GM10266 (cell line): ENCODE measurements at regions not wholly inside any gene's neighbourhood (a gene's known extent, or its start where the extent isn't known, plus 50 kb on each side); places are given as distances from the start of the nearest gene placed in this dataset.
"Not testable (repeated sequence)": the region's sequence is repeated elsewhere in the genome, so short reads cannot be mapped to it uniquely, and the experiment has no call there.

Experiments
- DNase-seq: peaks from one replicate; pipeline ENCODE4 v3.0.0; 2012; ENCODE audit errors: extremely low spot score
- TF ChIP-seq, protein P1 (sequence below): IDR thresholded peaks from 2 replicates; pipeline ENCODE4 v1.5.1; 2012; ENCODE audit warnings: mild to moderate bottlenecking, low read depth; ENCODE audit not compliant: control insufficient read depth, insufficient read depth; ENCODE audit errors: missing control alignments

DNA sequence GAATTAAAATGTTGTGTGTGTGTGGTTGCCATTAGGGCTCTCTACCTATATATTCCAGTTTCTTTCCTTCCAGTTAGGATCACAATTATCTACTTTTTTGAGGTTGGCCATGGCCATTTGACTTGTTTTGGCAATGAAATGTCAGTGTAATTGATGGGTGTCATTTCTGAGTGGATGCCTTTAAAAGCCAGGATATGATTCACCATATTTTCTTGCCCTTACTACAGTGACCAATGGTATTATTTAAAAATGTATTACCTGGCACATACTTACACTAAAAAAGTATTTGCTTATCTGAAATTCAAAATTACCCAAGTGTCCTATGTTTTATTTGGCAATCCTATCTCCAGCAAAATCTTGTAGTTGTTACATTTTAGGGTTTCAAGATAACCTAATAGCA is 258.7 kb upstream of the ACTBL2 start:
- no peak for DNase-seq
- TF ChIP-seq, protein P1, sequence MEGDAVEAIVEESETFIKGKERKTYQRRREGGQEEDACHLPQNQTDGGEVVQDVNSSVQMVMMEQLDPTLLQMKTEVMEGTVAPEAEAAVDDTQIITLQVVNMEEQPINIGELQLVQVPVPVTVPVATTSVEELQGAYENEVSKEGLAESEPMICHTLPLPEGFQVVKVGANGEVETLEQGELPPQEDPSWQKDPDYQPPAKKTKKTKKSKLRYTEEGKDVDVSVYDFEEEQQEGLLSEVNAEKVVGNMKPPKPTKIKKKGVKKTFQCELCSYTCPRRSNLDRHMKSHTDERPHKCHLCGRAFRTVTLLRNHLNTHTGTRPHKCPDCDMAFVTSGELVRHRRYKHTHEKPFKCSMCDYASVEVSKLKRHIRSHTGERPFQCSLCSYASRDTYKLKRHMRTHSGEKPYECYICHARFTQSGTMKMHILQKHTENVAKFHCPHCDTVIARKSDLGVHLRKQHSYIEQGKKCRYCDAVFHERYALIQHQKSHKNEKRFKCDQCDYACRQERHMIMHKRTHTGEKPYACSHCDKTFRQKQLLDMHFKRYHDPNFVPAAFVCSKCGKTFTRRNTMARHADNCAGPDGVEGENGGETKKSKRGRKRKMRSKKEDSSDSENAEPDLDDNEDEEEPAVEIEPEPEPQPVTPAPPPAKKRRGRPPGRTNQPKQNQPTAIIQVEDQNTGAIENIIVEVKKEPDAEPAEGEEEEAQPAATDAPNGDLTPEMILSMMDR, result no peak

DNA sequence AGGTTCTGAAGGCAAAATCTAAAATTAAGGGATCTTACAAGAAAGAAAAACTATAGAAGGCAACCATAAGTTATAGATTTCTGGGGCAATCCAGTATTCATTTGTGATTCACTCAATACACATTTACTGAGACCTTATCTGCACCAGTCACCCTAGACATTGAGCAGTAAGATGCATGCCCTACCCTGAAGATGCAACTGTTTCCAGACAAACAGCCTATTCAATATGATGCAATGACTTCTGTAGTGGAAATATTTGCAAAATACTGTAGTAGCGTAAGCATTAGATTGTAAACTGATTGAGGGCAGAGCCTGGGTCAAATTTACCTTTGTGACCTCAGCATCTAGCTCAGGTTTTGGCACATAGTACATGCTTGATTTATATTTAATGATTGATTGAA is 256.2 kb upstream of the ACTBL2 start:
- DNase-seq, result no peak
- TF ChIP-seq, protein P1, result no peak

DNA sequence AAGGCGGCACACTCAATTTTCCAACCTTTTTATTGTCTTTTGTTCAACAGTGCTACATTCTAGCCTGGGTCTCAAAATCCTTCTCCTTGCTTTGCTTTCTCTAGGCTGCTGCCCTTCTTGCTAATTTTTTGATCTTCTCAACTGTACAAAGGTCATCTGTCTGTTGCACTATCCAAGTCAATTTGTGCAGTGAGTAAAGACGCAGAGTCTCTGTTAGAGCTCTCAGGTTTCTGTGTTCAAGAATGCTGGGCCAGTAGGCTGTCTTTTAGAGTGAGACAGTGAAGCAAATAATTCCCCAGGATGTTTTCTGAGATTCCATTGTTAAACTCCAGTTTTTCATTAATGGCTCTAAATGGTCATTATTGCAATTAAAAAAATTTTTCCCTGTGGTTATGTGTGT is 255.7 kb upstream of the ACTBL2 start:
- TF ChIP-seq, protein P1, result no peak
- DNase-seq, result no peak

DNA sequence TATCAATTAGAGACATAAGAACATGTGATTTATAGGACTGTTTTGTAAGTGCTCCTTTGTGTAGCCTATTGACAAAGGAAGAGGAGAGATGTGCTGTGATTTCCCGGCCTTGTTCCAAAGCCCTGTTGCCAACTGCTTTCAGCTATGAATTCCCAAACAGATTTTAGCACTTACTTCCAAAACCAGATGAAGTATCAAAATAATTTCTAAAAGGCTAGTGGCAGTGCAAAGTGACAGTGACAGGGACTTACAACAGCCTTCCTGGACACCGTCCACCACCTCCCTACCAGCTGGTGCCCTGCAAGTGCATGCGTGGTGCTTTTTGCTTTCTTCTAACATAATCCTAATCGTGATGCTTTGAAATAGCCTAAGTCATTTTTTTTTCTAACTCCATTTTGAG is 254.1 kb upstream of the ACTBL2 start:
- no peak for DNase-seq
- TF ChIP-seq, protein P1, result no peak

DNA sequence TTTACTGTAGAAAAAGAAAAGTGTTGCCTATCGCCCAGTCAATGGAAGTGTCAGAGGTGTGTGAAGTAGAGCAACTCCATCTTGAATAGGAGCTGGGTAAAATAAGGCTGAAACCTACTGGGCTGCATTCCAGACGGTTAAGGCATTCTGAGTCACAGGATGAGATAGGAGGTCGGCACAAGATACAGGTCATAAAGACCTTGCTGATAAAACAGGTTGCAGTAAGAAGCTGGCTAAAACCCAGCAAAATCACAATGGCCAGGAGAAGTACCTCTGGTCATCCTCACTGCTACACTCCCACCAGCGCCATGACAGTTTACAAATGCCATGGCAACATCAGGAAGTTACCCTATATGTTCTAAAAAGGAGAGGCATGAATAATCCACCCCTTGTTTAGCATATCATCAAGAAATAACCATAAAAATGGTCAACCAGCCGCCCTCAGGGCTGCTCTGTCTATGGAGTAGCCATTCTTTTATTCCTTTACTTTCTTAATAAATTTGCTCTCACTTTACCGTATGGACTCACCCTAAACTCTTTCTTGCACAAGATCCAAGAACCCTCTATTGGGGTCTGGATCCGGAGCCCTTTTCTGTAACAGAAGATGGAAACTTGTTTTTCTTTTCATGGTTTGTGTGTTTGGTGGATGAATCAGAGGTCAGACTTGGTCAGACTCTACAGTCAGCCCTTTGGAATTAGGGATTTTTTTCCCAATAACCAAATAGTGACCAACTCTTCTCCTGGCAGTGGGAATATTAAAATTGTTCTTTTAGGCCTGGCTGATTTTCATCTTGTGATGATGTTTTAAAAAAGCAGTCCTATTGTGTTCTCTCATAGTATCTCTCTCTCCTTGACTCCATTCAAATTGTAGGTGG is 252.9 kb upstream of the ACTBL2 start:
- DNase-seq, result not testable (repeated sequence)

DNA sequence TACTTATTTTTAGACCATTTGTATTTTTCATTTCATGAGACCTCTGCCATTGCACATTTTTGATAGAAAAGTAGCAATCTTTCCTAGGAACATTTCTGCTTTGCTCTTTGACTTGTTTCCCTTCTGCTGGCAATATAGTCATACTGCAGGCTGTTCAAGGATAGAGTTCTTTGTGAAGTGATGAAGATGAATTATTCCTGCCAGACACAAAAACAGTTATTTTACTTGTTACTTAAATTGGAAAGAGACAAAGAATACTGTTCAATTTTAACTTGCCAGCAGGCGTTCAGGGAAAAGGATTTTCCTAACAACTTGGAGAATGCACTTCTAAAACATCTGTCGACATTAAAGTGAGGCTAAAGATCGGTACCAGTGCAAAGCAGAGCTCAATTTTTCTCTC is 251.7 kb upstream of the ACTBL2 start:
- no peak for DNase-seq
- TF ChIP-seq, protein P1, result no peak

DNA sequence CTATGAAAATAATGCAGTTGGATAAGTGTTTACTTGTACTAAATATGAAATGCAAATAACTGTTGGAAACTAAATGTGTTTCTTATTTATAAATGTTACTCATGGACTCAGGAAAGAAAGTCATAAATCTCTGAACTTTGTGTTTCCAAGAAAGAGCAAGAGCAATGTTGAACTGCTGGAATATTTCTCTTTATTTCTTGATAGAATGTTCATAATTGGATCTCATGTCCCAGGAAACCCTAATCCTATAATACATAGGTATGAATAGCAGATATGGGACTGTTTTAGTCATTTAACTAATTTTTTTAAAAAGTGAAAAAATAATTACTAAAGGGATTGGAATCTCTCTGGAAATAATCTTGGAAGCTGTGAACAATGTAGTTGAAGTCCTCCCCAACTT is 245.0 kb upstream of the ACTBL2 start:
- no peak for DNase-seq
- TF ChIP-seq, protein P1, result no peak
